GM12874 (cell line): ENCODE measurements at regions not wholly inside any gene's neighbourhood (a gene's known extent, or its start where the extent isn't known, plus 50 kb on each side); places are given as distances from the start of the nearest gene placed in this dataset.

Experiments
- CTCF ChIP-seq: IDR thresholded peaks from 2 replicates; pipeline ENCODE4 v1.5.1; 2011; ENCODE audit warnings: low read depth, mild to moderate bottlenecking, control low read depth, low read length, moderate library complexity; ENCODE audit not compliant: insufficient read depth

- TF ChIP-seq CTCF = no peak
Observed at GRCh38 chr9:30012622-30013021, 2371.8 kb upstream of the ACO1 start.

- TF ChIP-seq CTCF = no peak
Observed at GRCh38 chr9:30015073-30015472, 2369.4 kb upstream of the ACO1 start.

- no peak for TF ChIP-seq CTCF
Observed at GRCh38 chr9:30020161-30020560, 2364.3 kb upstream of the ACO1 start.

- no peak for TF ChIP-seq CTCF
Observed at GRCh38 chr9:30035761-30036160, 2348.7 kb upstream of the ACO1 start.

- TF ChIP-seq CTCF = no peak
Observed at GRCh38 chr9:30036558-30036957, 2347.9 kb upstream of the ACO1 start.

GRCh38 chr9:30039712-30040111 is 2344.7 kb upstream of the ACO1 start:
- no peak for TF ChIP-seq CTCF

GRCh38 chr9:30048396-30048795 is 2336.0 kb upstream of the ACO1 start:
- TF ChIP-seq CTCF = no peak

- TF ChIP-seq CTCF = no peak
Observed at GRCh38 chr9:30058463-30058862, 2326.0 kb upstream of the ACO1 start.
